HG02981 (cell line): ENCODE measurements at regions not wholly inside any gene's neighbourhood (a gene's known extent, or its start where the extent isn't known, plus 50 kb on each side); places are given as distances from the start of the nearest gene placed in this dataset.

ENCODE experiments used
- ATAC-seq: cut with Tn5 transposase; IDR thresholded peaks from one replicate; pipeline ENCODE4 v1.9.1; 2021; ENCODE audit warnings: mild to moderate bottlenecking, moderate library complexity; ENCODE audit not compliant: unreplicated experiment

- no peak for ATAC-seq
Measured at GRCh38 chr16:55949518-55949917, 74.3 kb upstream of the CES5A start.

GRCh38 chr16:55948230-55948629 lies 73.1 kb upstream of the CES5A start:
- ATAC-seq = no peak

DNA sequence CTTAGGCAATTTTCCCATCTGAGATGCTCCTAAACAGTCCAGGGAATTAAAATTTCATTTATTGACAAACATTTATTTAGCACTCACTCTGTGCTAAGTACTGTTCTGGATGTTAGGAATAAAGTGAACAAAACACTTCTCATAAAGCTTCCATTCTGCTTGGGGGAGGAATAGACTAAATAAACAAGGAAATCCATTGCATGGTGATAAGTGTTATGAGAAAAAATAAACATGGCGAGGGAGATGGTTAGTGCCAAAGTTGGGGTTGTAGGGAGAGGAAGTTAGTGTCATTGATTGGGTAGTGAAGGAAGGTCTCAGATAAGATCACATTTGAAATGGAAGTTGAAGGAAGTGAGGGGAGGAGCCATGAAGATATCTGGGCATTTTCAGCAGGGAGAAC lies 72.2 kb upstream of the CES5A start:
- ATAC-seq = no peak

GRCh38 chr16:55944377-55944802 lies 69.2 kb upstream of the CES5A start:
- no peak for ATAC-seq

- ATAC-seq = no peak
Measured at GRCh38 chr16:55943267-55943666, 68.1 kb upstream of the CES5A start.

GRCh38 chr16:55942821-55943220 lies 67.6 kb upstream of the CES5A start:
- ATAC-seq = no peak

- no peak for ATAC-seq
Measured at GRCh38 chr16:55941552-55941951, 66.4 kb upstream of the CES5A start.

- no peak for ATAC-seq
Measured at GRCh38 chr16:55938126-55938525, 63.0 kb upstream of the CES5A start.

DNA sequence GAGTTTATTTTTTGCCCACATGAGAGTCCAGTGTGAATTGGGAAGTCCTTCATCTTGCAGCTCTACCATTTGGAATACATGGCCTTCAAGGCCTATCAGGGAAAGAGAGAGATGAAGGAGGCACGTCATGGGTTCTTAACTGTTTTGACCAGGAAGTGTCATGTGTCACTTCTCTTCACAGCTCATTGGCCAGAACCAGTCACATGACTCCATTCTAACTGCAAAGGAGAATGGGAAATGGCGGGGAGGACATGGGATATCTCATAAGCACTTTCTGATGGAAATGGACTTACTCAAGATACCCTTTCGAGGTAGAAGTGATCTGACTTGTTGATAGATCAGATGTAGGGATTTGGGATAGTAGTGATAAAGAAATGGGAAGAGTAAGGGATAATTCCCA lies 57.9 kb upstream of the CES5A start:
- ATAC-seq = no peak

GRCh38 chr16:55930036-55930435 lies 54.9 kb upstream of the CES5A start:
- ATAC-seq = no peak

- no peak for ATAC-seq
Measured at GRCh38 chr16:55929181-55929580, 54.0 kb upstream of the CES5A start.

DNA sequence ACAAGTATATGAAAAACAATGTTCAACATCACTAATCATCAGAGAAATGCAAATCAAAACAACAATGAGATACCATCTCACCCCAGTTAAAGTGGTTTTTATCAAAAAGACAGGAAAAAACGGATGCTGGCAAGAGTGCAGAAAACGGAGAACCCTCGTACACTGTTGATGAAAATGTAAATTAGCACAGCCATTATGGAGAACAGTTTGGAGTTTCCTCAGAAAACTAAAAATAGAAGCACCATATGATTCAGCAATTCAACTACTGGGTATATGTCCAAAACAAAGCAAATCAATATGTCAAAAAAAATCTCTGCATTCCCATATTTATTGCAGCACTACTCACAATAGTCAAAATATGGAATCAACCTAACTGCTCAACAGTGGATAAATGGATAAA lies 50.1 kb upstream of the CES5A start:
- ATAC-seq = no peak
